Epithelial cell of prostate (primary cell): ENCODE measurements at regions not wholly inside any gene's neighbourhood (a gene's known extent, or its start where the extent isn't known, plus 50 kb on each side); places are given as distances from the start of the nearest gene placed in this dataset.
"Not testable (repeated sequence)": the region's sequence is repeated elsewhere in the genome, so short reads cannot be mapped to it uniquely, and the experiment has no call there.

ENCODE experiments used
- DNase-seq: peaks from one replicate; pipeline ENCODE4 v3.0.0-alpha.2; 2011; ENCODE audit warnings: low read depth, low spot score
- H3K27ac ChIP-seq: fragments of 450-650 bp; 2 replicates; pipeline ENCODE4 v1.5.1; 2017; ENCODE audit warnings: mild to moderate bottlenecking

DNA sequence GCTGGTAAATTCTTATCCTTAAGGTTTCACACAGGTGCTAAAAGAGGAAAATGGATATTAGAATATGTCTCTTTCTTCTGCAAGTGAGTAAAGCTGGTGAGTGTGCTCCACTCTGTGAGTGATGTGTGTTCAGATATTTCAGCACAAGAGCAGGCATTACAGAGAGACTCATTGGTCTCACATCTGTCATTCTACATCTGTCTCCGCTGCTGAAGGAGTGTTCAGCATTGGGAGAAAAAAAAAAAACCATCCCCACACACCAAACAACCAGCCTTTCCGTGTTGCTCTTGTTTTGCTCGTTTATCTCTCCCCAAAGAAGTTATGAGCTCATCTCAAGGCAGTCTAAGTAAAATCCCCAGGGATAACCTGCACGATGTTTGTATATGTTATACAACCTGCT lies 283.9 kb upstream of the SPHKAP start:
- no peak for DNase-seq
- no peak overlapping the region for H3K27ac ChIP-seq

DNA sequence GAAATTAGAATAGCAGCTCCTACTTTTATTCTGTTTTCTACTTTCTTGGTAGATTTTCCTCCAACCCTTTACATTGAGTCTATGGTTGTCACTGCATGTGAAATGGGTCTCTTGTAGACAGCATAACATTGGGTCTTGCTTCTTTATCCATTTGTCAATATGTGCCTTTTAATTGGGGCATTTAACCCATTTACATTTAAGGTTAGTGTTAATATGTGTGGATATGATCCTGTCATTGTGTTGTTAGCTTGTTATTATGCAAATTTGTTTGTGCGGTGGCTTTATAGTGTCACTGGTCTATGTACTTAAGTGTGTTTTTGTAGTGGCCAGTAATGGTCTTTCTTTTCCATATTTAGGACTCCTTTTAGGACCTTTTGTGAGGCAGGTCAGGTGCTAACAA lies 276.9 kb upstream of the SPHKAP start:
- no peak for DNase-seq
- H3K27ac ChIP-seq, result no peak overlapping the region

- DNase-seq, result no peak
- H3K27ac ChIP-seq, result no peak overlapping the region
These were observed 265.9 kb upstream of the SPHKAP start for GRCh38 chr2:228447266-228447915.

- no peak overlapping the region for H3K27ac ChIP-seq
- DNase-seq, result no peak
These were observed 265.2 kb upstream of the SPHKAP start for GRCh38 chr2:228446734-228447133.

GRCh38 chr2:228444161-228444560 lies 262.7 kb upstream of the SPHKAP start:
- no peak overlapping the region for H3K27ac ChIP-seq
- DNase-seq, result no peak

- no peak overlapping the region for H3K27ac ChIP-seq
- DNase-seq, result no peak
These were observed 252.2 kb upstream of the SPHKAP start for GRCh38 chr2:228433721-228434120.

DNA sequence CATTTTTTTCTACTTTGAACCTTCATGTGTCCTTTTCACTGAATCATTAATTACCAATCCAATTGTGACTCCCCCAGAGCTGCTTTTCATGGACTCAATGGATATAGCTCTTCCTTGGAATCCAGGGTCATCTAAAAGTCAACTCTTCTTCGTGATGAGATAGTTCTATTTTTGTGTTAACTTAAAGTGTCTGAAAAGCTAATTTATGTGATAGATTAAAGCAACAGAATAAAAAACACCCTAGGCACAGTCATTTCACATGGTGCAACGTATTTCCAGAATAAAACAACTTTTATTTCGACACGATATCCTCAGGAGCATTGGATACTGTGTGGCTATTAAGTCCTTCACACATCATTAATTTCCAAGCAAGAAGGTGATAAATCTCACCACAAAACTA lies 250.6 kb upstream of the SPHKAP start:
- DNase-seq, result no peak
- H3K27ac ChIP-seq, result no peak overlapping the region

GRCh38 chr2:228430986-228431385 lies 249.5 kb upstream of the SPHKAP start:
- no peak for DNase-seq
- no peak overlapping the region for H3K27ac ChIP-seq

- H3K27ac ChIP-seq, result peak overlapping the region; percentile 58
- DNase-seq, result no peak
These were observed 245.2 kb upstream of the SPHKAP start for GRCh38 chr2:228426502-228427216.

DNA sequence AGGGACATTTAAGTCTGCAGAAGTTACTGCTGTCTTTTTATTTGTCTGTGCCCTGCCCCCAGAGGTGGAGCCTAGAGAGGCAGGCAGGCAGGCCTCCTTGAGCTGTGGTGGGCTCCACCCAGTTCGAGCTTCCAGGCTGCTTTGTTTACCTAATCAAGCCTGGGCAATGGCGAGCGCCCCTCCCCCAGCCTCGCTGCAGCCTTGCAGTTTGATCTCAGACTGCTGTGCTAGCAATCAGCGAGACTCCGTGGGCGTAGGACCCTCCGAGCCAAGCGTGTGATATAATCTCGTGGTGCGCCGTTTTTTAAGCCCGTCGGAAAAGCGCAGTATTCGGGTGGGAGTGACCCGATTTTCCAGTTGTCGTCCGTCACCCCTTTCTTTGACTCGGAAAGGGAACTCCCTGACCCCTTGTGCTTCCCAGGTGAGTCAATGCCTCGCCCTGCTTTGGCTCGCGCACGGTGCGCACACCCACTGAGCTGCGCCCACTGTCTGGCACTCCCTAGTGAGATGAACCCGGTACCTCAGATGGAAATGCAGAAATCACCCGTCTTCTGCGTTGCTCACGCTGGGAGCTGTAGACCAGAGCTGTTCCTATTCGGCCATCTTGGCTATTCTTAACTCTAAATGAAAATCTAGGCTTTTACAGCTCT lies 244.0 kb upstream of the SPHKAP start:
- DNase-seq, result not testable (repeated sequence)
- H3K27ac ChIP-seq, result peak overlapping the region; percentile 58

GRCh38 chr2:228417956-228418355 lies 236.5 kb upstream of the SPHKAP start:
- no peak for DNase-seq
- H3K27ac ChIP-seq, result peak overlapping the region; percentile 23

DNA sequence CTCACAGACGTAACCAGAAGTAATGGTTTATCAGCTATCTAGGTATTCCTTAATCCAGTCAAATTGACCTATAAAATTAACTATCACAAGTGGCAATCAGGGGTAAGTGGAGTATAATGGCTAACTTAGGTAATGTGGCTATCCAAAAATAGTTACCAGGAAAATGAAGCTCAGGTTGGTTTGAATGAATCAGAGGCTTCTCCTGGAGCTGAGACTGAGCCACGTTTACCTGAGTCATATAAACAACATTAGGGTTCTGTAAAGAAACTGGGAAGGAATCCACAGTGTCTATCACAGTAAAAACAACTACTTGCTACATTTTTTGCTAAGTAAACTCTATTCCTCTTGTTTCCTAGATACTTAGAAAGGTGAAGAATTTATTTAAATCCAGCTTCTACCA lies 236.0 kb upstream of the SPHKAP start:
- peak overlapping the region; percentile 23 for H3K27ac ChIP-seq
- peak; percentile 22 for DNase-seq

DNA sequence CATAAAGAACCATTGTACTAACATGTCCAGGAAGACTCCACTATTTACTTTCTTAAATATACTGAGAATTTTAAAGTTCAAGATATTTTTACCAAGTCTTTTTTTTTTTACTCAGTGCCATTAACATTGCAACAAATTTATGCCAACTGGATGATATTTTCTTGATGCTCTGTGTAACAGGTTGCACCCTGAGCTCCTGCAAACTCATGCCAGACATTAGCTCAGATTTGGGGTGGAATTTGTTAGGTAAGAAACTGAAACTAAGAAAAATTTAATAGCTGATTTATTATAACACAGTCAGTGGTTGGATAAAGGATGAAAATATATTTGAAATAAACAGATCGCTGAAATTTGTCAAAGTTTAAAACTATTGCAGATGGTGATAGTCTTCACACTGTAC lies 228.6 kb upstream of the SPHKAP start:
- no peak overlapping the region for H3K27ac ChIP-seq

GRCh38 chr2:228409493-228409892 lies 228.0 kb upstream of the SPHKAP start:
- no peak overlapping the region for H3K27ac ChIP-seq
- no peak for DNase-seq

More for the DNA sequence above, 228.6 kb upstream of the SPHKAP start:
- DNase-seq, result no peak

DNA sequence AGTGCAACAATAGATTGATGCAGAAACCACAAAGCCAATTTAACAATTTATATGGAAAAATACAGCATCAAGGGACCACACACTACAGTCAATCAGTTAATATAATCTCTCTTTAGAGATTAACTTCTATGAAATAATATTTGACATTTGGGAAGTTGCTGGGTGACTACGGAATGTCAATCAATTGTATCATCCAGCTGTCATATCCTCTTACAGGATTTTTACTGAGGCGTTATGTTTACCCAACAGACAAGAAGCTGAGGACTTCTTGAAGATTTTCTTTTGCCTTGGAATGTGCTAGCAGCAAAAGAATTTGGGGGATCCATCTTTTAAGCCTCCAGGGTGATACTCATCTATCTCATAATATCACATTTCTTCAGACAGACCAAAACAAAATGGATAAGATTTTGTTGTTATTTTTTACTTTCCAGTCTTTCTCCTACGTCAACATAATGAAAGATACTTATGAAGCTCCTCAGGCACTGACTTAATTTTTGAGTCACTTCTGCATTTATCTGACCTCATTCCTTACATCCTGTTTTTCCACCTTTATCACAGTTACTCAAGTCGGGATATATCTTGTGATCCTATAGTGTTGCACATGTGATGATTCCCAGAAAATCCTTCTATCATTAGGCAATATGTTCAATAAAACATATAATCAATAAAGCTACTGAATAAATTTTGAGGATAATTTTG lies 227.2 kb upstream of the SPHKAP start:
- no peak for DNase-seq

GRCh38 chr2:228407821-228408220 lies 226.3 kb upstream of the SPHKAP start:
- DNase-seq, result no peak
- no peak overlapping the region for H3K27ac ChIP-seq

More for the DNA sequence above, 227.2 kb upstream of the SPHKAP start:
- no peak overlapping the region for H3K27ac ChIP-seq

GRCh38 chr2:228401065-228401912 lies 219.8 kb upstream of the SPHKAP start:
- no peak overlapping the region for H3K27ac ChIP-seq
- DNase-seq, result no peak

- H3K27ac ChIP-seq, result no peak overlapping the region
- no peak for DNase-seq
These were observed 206.3 kb upstream of the SPHKAP start for GRCh38 chr2:228387776-228388175.

DNA sequence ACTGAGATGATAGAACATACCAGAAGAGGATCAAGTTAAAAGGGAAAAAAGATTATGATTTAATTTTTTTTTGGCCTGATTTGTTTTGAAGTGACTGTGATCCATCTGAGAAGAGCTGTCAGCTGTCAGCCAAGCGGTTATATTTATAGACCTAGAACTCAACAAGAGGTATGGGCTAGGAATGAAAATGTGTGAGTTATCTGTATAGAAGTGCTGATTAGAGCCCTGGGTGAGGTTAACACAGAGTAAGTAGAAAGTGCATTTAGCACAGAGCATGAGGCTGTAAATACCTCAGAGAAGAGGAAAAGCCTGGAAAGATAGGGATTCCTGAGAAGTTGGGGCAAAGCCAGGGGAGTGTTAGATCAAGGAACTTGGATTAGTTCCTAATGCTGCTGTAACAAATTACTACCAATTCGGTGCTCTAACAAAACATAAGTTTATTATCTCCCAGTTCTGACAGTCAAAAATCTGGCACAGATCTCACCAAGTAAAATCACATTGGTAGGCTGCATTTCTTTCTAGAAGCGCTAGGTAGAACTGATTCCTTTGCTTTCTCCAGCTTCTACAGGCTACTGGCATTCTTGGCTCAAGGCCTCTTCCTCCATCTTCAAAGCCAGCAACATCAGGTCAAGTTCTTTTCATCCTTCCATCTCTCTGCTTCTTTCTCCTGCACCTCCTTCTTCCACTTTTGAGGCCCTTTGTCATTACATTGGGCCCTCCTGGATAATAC lies 197.4 kb upstream of the SPHKAP start:
- no peak overlapping the region for H3K27ac ChIP-seq
- DNase-seq, result no peak
